CD4-positive, alpha-beta memory T cell (primary cell): ENCODE measurements at regions not wholly inside any gene's neighbourhood (a gene's known extent, or its start where the extent isn't known, plus 50 kb on each side); places are given as distances from the start of the nearest gene placed in this dataset.

Experiments
- CTCF ChIA-PET: fragments of 350-600 bp; sonication (Branson Sonifier 250); formaldehyde crosslinking; loops from one replicate; lab custom pipeline; 2021; ENCODE audit warnings: inconsistent platforms; ENCODE audit not compliant: partially characterized antibody; lab: Charles Lee
- POLR2A ChIA-PET: fragments of 350-600 bp; sonication (Branson Sonifier 250); formaldehyde crosslinking; loops from one replicate; lab custom pipeline; 2021; ENCODE audit not compliant: partially characterized antibody; lab: Charles Lee
- DNase-seq, 5 donors: peaks; one replicate each; pipeline versions ENCODE4 v3.0.0 to v3.0.0-alpha.2; 2020 to 2022; ENCODE audit warnings: mixed read lengths in 1 of 5
- H3K27ac ChIP-seq: one replicate; pipeline ENCODE4 v1.7.0; 2013; ENCODE audit warnings: low read depth, low read length
- H3K27me3 ChIP-seq: 2 replicates; pipeline ENCODE4 v1.7.0; 2013; ENCODE audit warnings: mild to moderate bottlenecking, low read length, moderate library complexity; ENCODE audit not compliant: insufficient read depth
- H3K36me3 ChIP-seq: 2 replicates; pipeline ENCODE4 v1.7.0; 2013; ENCODE audit warnings: mild to moderate bottlenecking, low read length, moderate library complexity; ENCODE audit not compliant: insufficient read depth
- H3K4me1 ChIP-seq: 2 replicates; pipeline ENCODE4 v1.7.0; 2013; ENCODE audit warnings: mild to moderate bottlenecking, low read length, moderate library complexity; ENCODE audit not compliant: insufficient read depth
- H3K4me3 ChIP-seq, 2 donors: one replicate each; pipeline ENCODE4 v1.7.0; 2013; ENCODE audit warnings: low read length in 2 of 2, mild to moderate bottlenecking in 1 of 2
- H3K9me3 ChIP-seq, 2 donors: one replicate each; pipeline ENCODE4 v1.7.0; 2013; ENCODE audit warnings: low read length in 2 of 2, control low read depth in 1 of 2; ENCODE audit not compliant: control insufficient read depth in 1 of 2
- H3K27ac Mint-ChIP-seq, 7 donors: one replicate each; pipeline ENCODE4 v1.8.0; 2020 to 2021; ENCODE audit warnings: mixed read lengths in 7 of 7, mild to moderate bottlenecking in 6 of 7, inconsistent platforms in 3 of 7, moderate library complexity in 3 of 7
- H3K27me3 Mint-ChIP-seq, 2 donors: one replicate each; pipeline ENCODE4 v1.8.0; 2020 to 2021; ENCODE audit warnings: mixed read lengths in 2 of 2
- H3K36me3 Mint-ChIP-seq, 2 donors: one replicate each; pipeline ENCODE4 v1.8.0; 2020 to 2021; ENCODE audit warnings: mixed read lengths in 2 of 2, inconsistent platforms in 1 of 2, mild to moderate bottlenecking in 1 of 2
- H3K4me1 Mint-ChIP-seq, 4 donors: one replicate each; pipeline ENCODE4 v1.8.0; 2020 to 2021; ENCODE audit warnings: mixed read lengths in 4 of 4, mild to moderate bottlenecking in 1 of 4
- H3K4me3 Mint-ChIP-seq, 8 donors: one replicate each; pipeline ENCODE4 v1.8.0; 2020 to 2021; ENCODE audit warnings: mixed read lengths in 8 of 8, mild to moderate bottlenecking in 7 of 8, moderate library complexity in 6 of 8, inconsistent platforms in 3 of 8
- H3K9me3 Mint-ChIP-seq, 8 donors: one replicate each; pipeline ENCODE4 v1.8.0; 2020 to 2021; ENCODE audit warnings: mixed read lengths in 8 of 8, mild to moderate bottlenecking in 5 of 8, inconsistent platforms in 3 of 8, moderate library complexity in 1 of 8
- intact Hi-C: fragments of 100-400 bp; cut with micrococcal nuclease; formaldehyde crosslinking; loops from one replicate; pipeline ENCODE4 v1.15.1; 2023

- POLR2A ChIA-PET = no interaction called here
Observed at GRCh38 chr13:70896136-70896535, 787.9 kb upstream of the KLHL1 start.

GRCh38 chr13:70895599-70895998 lies 787.3 kb upstream of the KLHL1 start:
- H3K4me1 ChIP-seq = no peaks in the 10 kb centered on the region
- Mint-ChIP-seq H3K36me3 (no peaks in the 10 kb centered on the region), H3K4me1 (no peaks in the 10 kb centered on the region), H3K27me3 (no peaks in the 10 kb centered on the region), H3K9me3 (peaks cover 0 to 2% (median 0%) of the 10 kb centered on the region in 8 donors), H3K4me3 (no peak overlapping the region), H3K27ac (no peak overlapping the region)
- no peak for DNase-seq
- H3K9me3 ChIP-seq = no peaks in the 10 kb centered on the region
- H3K36me3 ChIP-seq = no peaks in the 10 kb centered on the region
- CTCF ChIA-PET = no interaction called here
- no peaks in the 10 kb centered on the region for H3K27me3 ChIP-seq
- H3K27ac ChIP-seq = no peak overlapping the region
- H3K4me3 ChIP-seq = no peak overlapping the region
- POLR2A ChIA-PET = no interaction called here
- intact Hi-C loops = no loop called here

More at GRCh38 chr13:70896136-70896535, 787.9 kb upstream of the KLHL1 start:
- Histone ChIP-seq H3K4me1 (no peaks in the 10 kb centered on the region), H3K4me3 (no peak overlapping the region), H3K27ac (no peak overlapping the region), H3K9me3 (no peaks in the 10 kb centered on the region), H3K36me3 (no peaks in the 10 kb centered on the region), H3K27me3 (no peaks in the 10 kb centered on the region)
- Mint-ChIP-seq H3K4me1 (no peaks in the 10 kb centered on the region), H3K9me3 (peaks cover 0 to 2% (median 0%) of the 10 kb centered on the region in 8 donors), H3K27ac (no peak overlapping the region), H3K27me3 (no peaks in the 10 kb centered on the region), H3K4me3 (no peak overlapping the region), H3K36me3 (no peaks in the 10 kb centered on the region)
- no peak for DNase-seq
- intact Hi-C loops = no loop called here
- CTCF ChIA-PET = no interaction called here

GRCh38 chr13:70894258-70894657 lies 786.0 kb upstream of the KLHL1 start:
- intact Hi-C loops = no loop called here
- no peaks in the 10 kb centered on the region for H3K4me1 Mint-ChIP-seq
- H3K4me3 Mint-ChIP-seq = no peak overlapping the region
- H3K27ac ChIP-seq = no peak overlapping the region
- H3K4me1 ChIP-seq = no peaks in the 10 kb centered on the region
- CTCF ChIA-PET = no interaction called here
- no peaks in the 10 kb centered on the region for H3K27me3 Mint-ChIP-seq
- H3K36me3 Mint-ChIP-seq = no peaks in the 10 kb centered on the region
- H3K4me3 ChIP-seq = no peak overlapping the region
- peaks cover 0 to 2% (median 0%) of the 10 kb centered on the region in 8 donors for H3K9me3 Mint-ChIP-seq
- H3K27ac Mint-ChIP-seq = no peak overlapping the region
- no peaks in the 10 kb centered on the region for H3K36me3 ChIP-seq
- no peak for DNase-seq
- H3K9me3 ChIP-seq = no peaks in the 10 kb centered on the region
- POLR2A ChIA-PET = no interaction called here
- no peaks in the 10 kb centered on the region for H3K27me3 ChIP-seq

- Histone ChIP-seq H3K4me3 (no peak overlapping the region), H3K4me1 (no peaks in the 10 kb centered on the region), H3K36me3 (no peaks in the 10 kb centered on the region), H3K27ac (no peak overlapping the region), H3K9me3 (no peaks in the 10 kb centered on the region), H3K27me3 (no peaks in the 10 kb centered on the region)
- CTCF ChIA-PET = no interaction called here
- POLR2A ChIA-PET = no interaction called here
- intact Hi-C loops = no loop called here
- Mint-ChIP-seq H3K4me1 (no peaks in the 10 kb centered on the region), H3K4me3 (no peak overlapping the region), H3K27me3 (no peaks in the 10 kb centered on the region), H3K27ac (no peak overlapping the region), H3K9me3 (peaks cover 0 to 2% (median 0%) of the 10 kb centered on the region in 8 donors), H3K36me3 (no peaks in the 10 kb centered on the region)
- no peak for DNase-seq
Observed at GRCh38 chr13:70893832-70894231, 785.6 kb upstream of the KLHL1 start.

- POLR2A ChIA-PET = no interaction called here
- H3K4me1 Mint-ChIP-seq = no peaks in the 10 kb centered on the region
- no peaks in the 10 kb centered on the region for H3K27me3 Mint-ChIP-seq
- CTCF ChIA-PET = no interaction called here
- no peaks in the 10 kb centered on the region for H3K36me3 Mint-ChIP-seq
- DNase-seq = no peak
- H3K4me1 ChIP-seq = no peaks in the 10 kb centered on the region
- no peak overlapping the region for H3K4me3 Mint-ChIP-seq
- no peaks in the 10 kb centered on the region for H3K27me3 ChIP-seq
- H3K4me3 ChIP-seq = no peak overlapping the region
- no peaks in the 10 kb centered on the region for H3K36me3 ChIP-seq
- H3K27ac Mint-ChIP-seq = no peak overlapping the region
- H3K9me3 Mint-ChIP-seq = peaks cover 0 to 9% (median under 1%) of the 10 kb centered on the region in 8 donors
- H3K9me3 ChIP-seq = no peaks in the 10 kb centered on the region
- no peak overlapping the region for H3K27ac ChIP-seq
- intact Hi-C loops = no loop called here
Observed at GRCh38 chr13:70890289-70890688, 782.0 kb upstream of the KLHL1 start.

GRCh38 chr13:70889163-70889562 lies 780.9 kb upstream of the KLHL1 start:
- Mint-ChIP-seq H3K4me3 (no peak overlapping the region), H3K36me3 (no peaks in the 10 kb centered on the region), H3K4me1 (no peaks in the 10 kb centered on the region), H3K27me3 (no peaks in the 10 kb centered on the region), H3K9me3 (peaks cover 0 to 9% (median under 1%) of the 10 kb centered on the region in 8 donors), H3K27ac (no peak overlapping the region)
- no peak overlapping the region for H3K4me3 ChIP-seq
- H3K27ac ChIP-seq = no peak overlapping the region
- intact Hi-C loops = no loop called here
- H3K27me3 ChIP-seq = no peaks in the 10 kb centered on the region
- ChIA-PET POLR2A (no interaction called here), CTCF (no interaction called here)
- no peaks in the 10 kb centered on the region for H3K4me1 ChIP-seq
- no peaks in the 10 kb centered on the region for H3K36me3 ChIP-seq
- no peaks in the 10 kb centered on the region for H3K9me3 ChIP-seq
- no peak for DNase-seq

GRCh38 chr13:70884196-70884595 lies 775.9 kb upstream of the KLHL1 start:
- no peaks in the 10 kb centered on the region for H3K27me3 Mint-ChIP-seq
- ChIA-PET CTCF (no interaction called here), POLR2A (no interaction called here)
- intact Hi-C loops = no loop called here
- no peak overlapping the region for H3K27ac Mint-ChIP-seq
- no peaks in the 10 kb centered on the region for H3K4me1 Mint-ChIP-seq
- H3K9me3 Mint-ChIP-seq = peaks cover 0 to 9% (median 2%) of the 10 kb centered on the region in 8 donors
- DNase-seq = no peak
- no peaks in the 10 kb centered on the region for H3K36me3 Mint-ChIP-seq
- Histone ChIP-seq H3K27me3 (no peaks in the 10 kb centered on the region), H3K9me3 (no peaks in the 10 kb centered on the region), H3K4me3 (no peak overlapping the region), H3K4me1 (no peaks in the 10 kb centered on the region), H3K27ac (no peak overlapping the region), H3K36me3 (no peaks in the 10 kb centered on the region)
- no peak overlapping the region for H3K4me3 Mint-ChIP-seq

GRCh38 chr13:70874636-70875035 lies 766.4 kb upstream of the KLHL1 start:
- no peak overlapping the region for H3K4me3 ChIP-seq
- H3K36me3 ChIP-seq = no peaks in the 10 kb centered on the region
- no peaks in the 10 kb centered on the region for H3K27me3 ChIP-seq
- H3K4me1 ChIP-seq = no peaks in the 10 kb centered on the region
- intact Hi-C loops = no loop called here
- Mint-ChIP-seq H3K27ac (no peak overlapping the region), H3K36me3 (no peaks in the 10 kb centered on the region), H3K27me3 (no peaks in the 10 kb centered on the region), H3K9me3 (peaks cover 0 to 6% (median 4%) of the 10 kb centered on the region in 8 donors), H3K4me3 (no peak overlapping the region), H3K4me1 (no peaks in the 10 kb centered on the region)
- peaks cover 0 to 4% of the 10 kb centered on the region in 2 donors for H3K9me3 ChIP-seq
- POLR2A ChIA-PET = no interaction called here
- CTCF ChIA-PET = no interaction called here
- DNase-seq = no peak
- no peak overlapping the region for H3K27ac ChIP-seq
